Testis (tissue), 2 donors: ENCODE measurements at regions not wholly inside any gene's neighbourhood (a gene's known extent, or its start where the extent isn't known, plus 50 kb on each side); places are given as distances from the start of the nearest gene placed in this dataset.

ENCODE experiments used
- POLR2A ChIP-seq: fragments of 450-650 bp; IDR thresholded peaks from one replicate; pipeline ENCODE4 v1.6.1; 2017; ENCODE audit warnings: antibody characterized with exemption, mild to moderate bottlenecking, moderate library complexity
- TF ChIP-seq, protein P1 (sequence below), 3 experiments: fragments of 450-650 bp in 2 of 3; fragments of 200-600 bp in 1 of 3; sonication (generic) in 1 of 3; IDR thresholded peaks; one replicate each; pipeline ENCODE4 v1.5.1; 2016 to 2019; ENCODE audit warnings: antibody characterized with exemption in 3 of 3, mild to moderate bottlenecking in 2 of 3, moderate library complexity in 1 of 3

DNA sequence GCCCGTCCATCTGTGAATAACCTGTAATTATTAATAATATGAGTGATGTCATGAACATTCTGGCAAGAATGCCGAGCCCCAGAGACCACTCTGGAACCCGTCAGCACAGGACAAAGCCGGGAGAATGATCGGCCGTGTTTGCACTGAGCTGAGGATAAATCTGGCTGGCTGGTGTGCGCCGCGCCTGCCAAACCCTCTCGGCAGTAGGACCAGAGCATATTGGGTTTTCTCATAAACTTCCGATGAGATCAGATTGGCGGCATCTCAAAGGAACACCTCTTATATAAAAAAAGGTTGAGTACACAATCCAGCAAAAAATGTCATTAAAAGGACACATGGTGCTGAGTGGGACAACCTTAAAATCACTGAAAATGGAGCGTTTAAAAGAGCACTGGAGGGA is 296.0 kb upstream of the MKI67 start:
- TF ChIP-seq POLR2A, result no peak
- TF ChIP-seq, protein P1, sequence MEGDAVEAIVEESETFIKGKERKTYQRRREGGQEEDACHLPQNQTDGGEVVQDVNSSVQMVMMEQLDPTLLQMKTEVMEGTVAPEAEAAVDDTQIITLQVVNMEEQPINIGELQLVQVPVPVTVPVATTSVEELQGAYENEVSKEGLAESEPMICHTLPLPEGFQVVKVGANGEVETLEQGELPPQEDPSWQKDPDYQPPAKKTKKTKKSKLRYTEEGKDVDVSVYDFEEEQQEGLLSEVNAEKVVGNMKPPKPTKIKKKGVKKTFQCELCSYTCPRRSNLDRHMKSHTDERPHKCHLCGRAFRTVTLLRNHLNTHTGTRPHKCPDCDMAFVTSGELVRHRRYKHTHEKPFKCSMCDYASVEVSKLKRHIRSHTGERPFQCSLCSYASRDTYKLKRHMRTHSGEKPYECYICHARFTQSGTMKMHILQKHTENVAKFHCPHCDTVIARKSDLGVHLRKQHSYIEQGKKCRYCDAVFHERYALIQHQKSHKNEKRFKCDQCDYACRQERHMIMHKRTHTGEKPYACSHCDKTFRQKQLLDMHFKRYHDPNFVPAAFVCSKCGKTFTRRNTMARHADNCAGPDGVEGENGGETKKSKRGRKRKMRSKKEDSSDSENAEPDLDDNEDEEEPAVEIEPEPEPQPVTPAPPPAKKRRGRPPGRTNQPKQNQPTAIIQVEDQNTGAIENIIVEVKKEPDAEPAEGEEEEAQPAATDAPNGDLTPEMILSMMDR (IDR thresholded peaks at IDR 0.05), result no peak
